ENCODE measurements at regions not wholly inside any gene's neighbourhood (a gene's known extent, or its start where the extent isn't known, plus 50 kb on each side); places are given as distances from the start of the nearest gene placed in this dataset.

- H3K4me3 ChIP-seq (ENCODE audit: low read depth, low read length), result no peak overlapping the region
- no CpG with 5 or more reads among the region's 8 CpGs for WGBS (ENCODE audit: extremely low coverage, insufficient coverage, insufficient read length)
- no peak overlapping the region for H3K18ac ChIP-seq (ENCODE audit: low read length)
- H2BK5ac ChIP-seq (ENCODE audit: low read depth, low read length, poor library complexity), result no peak overlapping the region
- no peak overlapping the region for H2BK12ac ChIP-seq (ENCODE audit: low read length)
- H2AK5ac ChIP-seq (ENCODE audit: low read length), result no peak overlapping the region
- H3K4me2 ChIP-seq (ENCODE audit: low read length), result no peak overlapping the region
- no peak overlapping the region for H4K91ac ChIP-seq (ENCODE audit: low read depth, low read length)
- DNase-seq, result no peak
- no peak overlapping the region for H3K9ac ChIP-seq (ENCODE audit: low read length)
- no peak overlapping the region for H2BK120ac ChIP-seq (ENCODE audit: insufficient read depth, low read length, poor library complexity)
- H3K27ac ChIP-seq (ENCODE audit: low read depth, low read length), result no peak overlapping the region
- no peaks in the 10 kb centered on the region for H3K4me1 ChIP-seq (ENCODE audit: control insufficient read depth in 1 of 2, insufficient read depth in 2 of 2, low read length in 2 of 2)
- H3K79me2 ChIP-seq (ENCODE audit: control insufficient read depth, insufficient read depth, low read length, poor library complexity), result no peaks in the 10 kb centered on the region
- H3K79me1 ChIP-seq (ENCODE audit: low read length), result no peaks in the 10 kb centered on the region
- H4K8ac ChIP-seq (ENCODE audit: low read depth, low read length), result no peak overlapping the region
- no peaks in the 10 kb centered on the region for H3K36me3 ChIP-seq (ENCODE audit: control insufficient read depth in 1 of 2, insufficient read depth in 2 of 2, low read length in 2 of 2)
- no peak overlapping the region for H3K23ac ChIP-seq (ENCODE audit: low read length)
- no peak overlapping the region for H4K12ac ChIP-seq (ENCODE audit: low read depth, low read length)
- H3K14ac ChIP-seq (ENCODE audit: low read length), result no peak overlapping the region
- H3K4ac ChIP-seq (ENCODE audit: low read depth, low read length), result no peak overlapping the region
- no peaks in the 10 kb centered on the region for H3K9me3 ChIP-seq (ENCODE audit: insufficient read depth, low read depth, low read length)
- H2AFZ ChIP-seq (ENCODE audit: insufficient read depth, low read length, poor library complexity), result no peak overlapping the region
- H3K27me3 ChIP-seq (ENCODE audit: insufficient read depth, low read length), result no peaks in the 10 kb centered on the region
Observed at GRCh38 chr3:73321286-73321999, 260.0 kb downstream of the EBLN2 start.

- Histone ChIP-seq H3K4me2 (ENCODE audit: low read length) (no peak overlapping the region), H3K14ac (ENCODE audit: low read length) (no peak overlapping the region), H2AFZ (ENCODE audit: insufficient read depth, low read length, poor library complexity) (no peak overlapping the region), H3K79me2 (ENCODE audit: control insufficient read depth, insufficient read depth, low read length, poor library complexity) (no peaks in the 10 kb centered on the region), H3K4me1 (ENCODE audit: control insufficient read depth in 1 of 2, insufficient read depth in 2 of 2, low read length in 2 of 2) (no peaks in the 10 kb centered on the region), H3K79me1 (ENCODE audit: low read length) (no peaks in the 10 kb centered on the region), H4K12ac (ENCODE audit: low read depth, low read length) (no peak overlapping the region), H2BK120ac (ENCODE audit: insufficient read depth, low read length, poor library complexity) (no peak overlapping the region), H3K4ac (ENCODE audit: low read depth, low read length) (no peak overlapping the region), H2AK5ac (ENCODE audit: low read length) (no peak overlapping the region), H4K91ac (ENCODE audit: low read depth, low read length) (no peak overlapping the region), H3K23ac (ENCODE audit: low read length) (no peak overlapping the region), H3K9ac (ENCODE audit: low read length) (no peak overlapping the region), H4K8ac (ENCODE audit: low read depth, low read length) (no peak overlapping the region), H3K36me3 (ENCODE audit: control insufficient read depth in 1 of 2, insufficient read depth in 2 of 2, low read length in 2 of 2) (no peaks in the 10 kb centered on the region), H3K18ac (ENCODE audit: low read length) (no peak overlapping the region), H2BK5ac (ENCODE audit: low read depth, low read length, poor library complexity) (no peak overlapping the region), H2BK12ac (ENCODE audit: low read length) (no peak overlapping the region), H3K9me3 (ENCODE audit: insufficient read depth, low read depth, low read length) (no peaks in the 10 kb centered on the region), H3K27me3 (ENCODE audit: insufficient read depth, low read length) (no peaks in the 10 kb centered on the region), H3K4me3 (ENCODE audit: low read depth, low read length) (no peak overlapping the region), H3K27ac (ENCODE audit: low read depth, low read length) (no peak overlapping the region)
- DNase-seq, result no peak
- no CpG with 5 or more reads among the region's 5 CpGs for WGBS (ENCODE audit: extremely low coverage, insufficient coverage, insufficient read length)
Observed at GRCh38 chr3:73324203-73325155, 263.0 kb downstream of the EBLN2 start.

GRCh38 chr3:73326396-73326795 is 264.9 kb downstream of the EBLN2 start:
- Histone ChIP-seq H2BK5ac (ENCODE audit: low read depth, low read length, poor library complexity) (no peak overlapping the region), H4K91ac (ENCODE audit: low read depth, low read length) (no peak overlapping the region), H3K79me2 (ENCODE audit: control insufficient read depth, insufficient read depth, low read length, poor library complexity) (no peaks in the 10 kb centered on the region), H3K4me1 (ENCODE audit: control insufficient read depth in 1 of 2, insufficient read depth in 2 of 2, low read length in 2 of 2) (no peaks in the 10 kb centered on the region), H4K8ac (ENCODE audit: low read depth, low read length) (no peak overlapping the region), H3K9ac (ENCODE audit: low read length) (no peak overlapping the region), H2BK120ac (ENCODE audit: insufficient read depth, low read length, poor library complexity) (no peak overlapping the region), H3K14ac (ENCODE audit: low read length) (no peak overlapping the region), H3K18ac (ENCODE audit: low read length) (no peak overlapping the region), H3K79me1 (ENCODE audit: low read length) (no peaks in the 10 kb centered on the region), H2AK5ac (ENCODE audit: low read length) (no peak overlapping the region), H3K27me3 (ENCODE audit: insufficient read depth, low read length) (no peaks in the 10 kb centered on the region), H3K4me3 (ENCODE audit: low read depth, low read length) (no peak overlapping the region), H3K4ac (ENCODE audit: low read depth, low read length) (no peak overlapping the region), H3K36me3 (ENCODE audit: control insufficient read depth in 1 of 2, insufficient read depth in 2 of 2, low read length in 2 of 2) (no peaks in the 10 kb centered on the region), H3K4me2 (ENCODE audit: low read length) (no peak overlapping the region), H3K9me3 (ENCODE audit: insufficient read depth, low read depth, low read length) (no peaks in the 10 kb centered on the region), H2BK12ac (ENCODE audit: low read length) (no peak overlapping the region), H3K27ac (ENCODE audit: low read depth, low read length) (no peak overlapping the region), H3K23ac (ENCODE audit: low read length) (no peak overlapping the region), H2AFZ (ENCODE audit: insufficient read depth, low read length, poor library complexity) (no peak overlapping the region), H4K12ac (ENCODE audit: low read depth, low read length) (no peak overlapping the region)
- DNase-seq, result no peak
- no CpG with 5 or more reads among the region's 3 CpGs for WGBS (ENCODE audit: extremely low coverage, insufficient coverage, insufficient read length)

GRCh38 chr3:73327052-73327451 is 265.6 kb downstream of the EBLN2 start:
- H4K8ac ChIP-seq (ENCODE audit: low read depth, low read length), result no peak overlapping the region
- no peak overlapping the region for H3K4ac ChIP-seq (ENCODE audit: low read depth, low read length)
- no peak overlapping the region for H2BK5ac ChIP-seq (ENCODE audit: low read depth, low read length, poor library complexity)
- no peak overlapping the region for H3K18ac ChIP-seq (ENCODE audit: low read length)
- H4K91ac ChIP-seq (ENCODE audit: low read depth, low read length), result no peak overlapping the region
- no peak overlapping the region for H4K12ac ChIP-seq (ENCODE audit: low read depth, low read length)
- no peak overlapping the region for H3K27ac ChIP-seq (ENCODE audit: low read depth, low read length)
- no peaks in the 10 kb centered on the region for H3K4me1 ChIP-seq (ENCODE audit: control insufficient read depth in 1 of 2, insufficient read depth in 2 of 2, low read length in 2 of 2)
- no peaks in the 10 kb centered on the region for H3K36me3 ChIP-seq (ENCODE audit: control insufficient read depth in 1 of 2, insufficient read depth in 2 of 2, low read length in 2 of 2)
- H3K27me3 ChIP-seq (ENCODE audit: insufficient read depth, low read length), result no peaks in the 10 kb centered on the region
- no peak overlapping the region for H2BK12ac ChIP-seq (ENCODE audit: low read length)
- no peaks in the 10 kb centered on the region for H3K9me3 ChIP-seq (ENCODE audit: insufficient read depth, low read depth, low read length)
- no peak overlapping the region for H3K9ac ChIP-seq (ENCODE audit: low read length)
- H3K79me2 ChIP-seq (ENCODE audit: control insufficient read depth, insufficient read depth, low read length, poor library complexity), result no peaks in the 10 kb centered on the region
- no peak overlapping the region for H3K14ac ChIP-seq (ENCODE audit: low read length)
- H3K4me2 ChIP-seq (ENCODE audit: low read length), result no peak overlapping the region
- no peak overlapping the region for H2AK5ac ChIP-seq (ENCODE audit: low read length)
- no peak for DNase-seq
- no CpG with 5 or more reads among the region's 3 CpGs for WGBS (ENCODE audit: extremely low coverage, insufficient coverage, insufficient read length)
- H3K79me1 ChIP-seq (ENCODE audit: low read length), result no peaks in the 10 kb centered on the region
- no peak overlapping the region for H2AFZ ChIP-seq (ENCODE audit: insufficient read depth, low read length, poor library complexity)
- H3K23ac ChIP-seq (ENCODE audit: low read length), result no peak overlapping the region
- no peak overlapping the region for H2BK120ac ChIP-seq (ENCODE audit: insufficient read depth, low read length, poor library complexity)
- no peak overlapping the region for H3K4me3 ChIP-seq (ENCODE audit: low read depth, low read length)

Measured in trophoblast cell (in vitro differentiated cells and primary cell).